Stimulated activated CD4-positive, alpha-beta T cell treated with anti-CD3 and anti-CD28 coated beads, Interleukin-1b, Interleukin-23, amount 100 ng/mL, for 1 hour (primary cell): ENCODE measurements at regions not wholly inside any gene's neighbourhood (a gene's known extent, or its start where the extent isn't known, plus 50 kb on each side); places are given as distances from the start of the nearest gene placed in this dataset.

Source experiments
- DNase-seq, 2 donors: peaks; one replicate each; pipeline ENCODE4 v3.0.0-alpha.2; 2020; ENCODE audit warnings: low read depth in 2 of 2

- no peak for DNase-seq
Observed at GRCh38 chr13:91158017-91158395, 189.5 kb upstream of the MIR17HG start.

- DNase-seq: no peak
Observed at GRCh38 chr13:91162180-91162579, 185.3 kb upstream of the MIR17HG start.

- no peak for DNase-seq
Observed at GRCh38 chr13:91162589-91162988, 184.9 kb upstream of the MIR17HG start.

- no peak for DNase-seq
Observed at GRCh38 chr13:91165758-91166157, 181.7 kb upstream of the MIR17HG start.

GRCh38 chr13:91166714-91167511, 180.6 kb upstream of the MIR17HG start:
- no peak for DNase-seq

GRCh38 chr13:91167706-91168385, 179.6 kb upstream of the MIR17HG start:
- DNase-seq: no peak

GRCh38 chr13:91168386-91168711, 179.1 kb upstream of the MIR17HG start:
- no peak for DNase-seq

GRCh38 chr13:91169321-91170050, 178.0 kb upstream of the MIR17HG start:
- DNase-seq: no peak

GRCh38 chr13:91172160-91172559, 175.3 kb upstream of the MIR17HG start:
- no peak for DNase-seq

- no peak for DNase-seq
Observed at GRCh38 chr13:91174886-91175501, 172.5 kb upstream of the MIR17HG start.

GRCh38 chr13:91178099-91178498, 169.4 kb upstream of the MIR17HG start:
- no peak for DNase-seq

- no peak for DNase-seq
Observed at GRCh38 chr13:91181892-91182291, 165.6 kb upstream of the MIR17HG start.

- no peak for DNase-seq
Observed at GRCh38 chr13:91184244-91184926, 163.1 kb upstream of the MIR17HG start.

GRCh38 chr13:91185294-91185863, 162.1 kb upstream of the MIR17HG start:
- no peak for DNase-seq

GRCh38 chr13:91187522-91187921, 160.0 kb upstream of the MIR17HG start:
- DNase-seq: no peak

- no peak for DNase-seq
Observed at GRCh38 chr13:91189506-91189905, 158.0 kb upstream of the MIR17HG start.

- no peak for DNase-seq
Observed at GRCh38 chr13:91193358-91193757, 154.1 kb upstream of the MIR17HG start.

GRCh38 chr13:91195789-91196188, 151.7 kb upstream of the MIR17HG start:
- no peak for DNase-seq

- DNase-seq: no peak
Observed at GRCh38 chr13:91196958-91197357, 150.5 kb upstream of the MIR17HG start.

- DNase-seq: no peak
Observed at GRCh38 chr13:91199866-91200265, 147.6 kb upstream of the MIR17HG start.

GRCh38 chr13:91200486-91200885, 147.0 kb upstream of the MIR17HG start:
- DNase-seq: no peak
